Esophagus squamous epithelium (tissue), 5 donors: ENCODE measurements at regions not wholly inside any gene's neighbourhood (a gene's known extent, or its start where the extent isn't known, plus 50 kb on each side); places are given as distances from the start of the nearest gene placed in this dataset.

Source experiments
- DNase-seq: peaks from one replicate; lab custom pipeline; 2025; lab: John Stamatoyannopoulos, UW
- H3K27ac ChIP-seq, 4 donors: fragments of 200-600 bp; sonication (generic); one replicate each; pipeline ENCODE4 v1.5.1; 2016 to 2019; ENCODE audit warnings: mild to moderate bottlenecking in 1 of 4
- H3K27me3 ChIP-seq, 4 donors: fragments of 200-600 bp; sonication (generic); 1 replicate in 3 of 4; 2 replicates in 1 of 4; pipeline versions ENCODE4 v1.5.1 to v1.6.0; 2017 to 2021; ENCODE audit warnings: antibody characterized with exemption in 1 of 4
- H3K36me3 ChIP-seq, 3 donors: fragments of 200-600 bp; sonication (generic); one replicate each; pipeline ENCODE4 v1.5.1; 2016 to 2019
- H3K4me1 ChIP-seq, 3 donors: fragments of 200-600 bp; sonication (generic); one replicate each; pipeline ENCODE4 v1.5.1; 2017 to 2019
- H3K4me3 ChIP-seq, 4 donors: fragments of 200-600 bp; sonication (generic); 1 replicate in 3 of 4; 2 replicates in 1 of 4; pipeline ENCODE4 v1.5.1; 2016 to 2019; ENCODE audit warnings: mild to moderate bottlenecking in 2 of 4, moderate library complexity in 1 of 4
- H3K9me3 ChIP-seq, 3 donors: fragments of 200-600 bp; sonication (generic); one replicate each; pipeline ENCODE4 v1.5.1; 2016 to 2019
- POLR2A ChIP-seq, 4 donors: fragments of 450-650 bp; IDR thresholded peaks; one replicate each; pipeline ENCODE4 v1.6.1; 2017; ENCODE audit warnings: antibody characterized with exemption in 4 of 4, mild to moderate bottlenecking in 4 of 4, moderate library complexity in 3 of 4
- WGBS, 2 donors: methylation state at CpG; one replicate each; pipeline ENCODE4 v1.1.5; 2018; 5-methylcytosine and 5-hydroxymethylcytosine counted together
- intact Hi-C: fragments of 100-400 bp; cut with DNase I; formaldehyde crosslinking; loops from one replicate; pipeline ENCODE4 v1.15.0; 2022
- TF ChIP-seq, protein P1 (sequence below), 6 experiments: fragments of 450-650 bp in 4 of 6; fragments of 200-600 bp in 2 of 6; sonication (generic) in 2 of 6; IDR thresholded peaks; one replicate each; pipeline ENCODE4 v1.5.1; 2016 to 2019; ENCODE audit warnings: antibody characterized with exemption in 6 of 6, mild to moderate bottlenecking in 4 of 6, moderate library complexity in 4 of 6
- donor health status: DM: yes; HTN: yes; CAD: no.

DNA sequence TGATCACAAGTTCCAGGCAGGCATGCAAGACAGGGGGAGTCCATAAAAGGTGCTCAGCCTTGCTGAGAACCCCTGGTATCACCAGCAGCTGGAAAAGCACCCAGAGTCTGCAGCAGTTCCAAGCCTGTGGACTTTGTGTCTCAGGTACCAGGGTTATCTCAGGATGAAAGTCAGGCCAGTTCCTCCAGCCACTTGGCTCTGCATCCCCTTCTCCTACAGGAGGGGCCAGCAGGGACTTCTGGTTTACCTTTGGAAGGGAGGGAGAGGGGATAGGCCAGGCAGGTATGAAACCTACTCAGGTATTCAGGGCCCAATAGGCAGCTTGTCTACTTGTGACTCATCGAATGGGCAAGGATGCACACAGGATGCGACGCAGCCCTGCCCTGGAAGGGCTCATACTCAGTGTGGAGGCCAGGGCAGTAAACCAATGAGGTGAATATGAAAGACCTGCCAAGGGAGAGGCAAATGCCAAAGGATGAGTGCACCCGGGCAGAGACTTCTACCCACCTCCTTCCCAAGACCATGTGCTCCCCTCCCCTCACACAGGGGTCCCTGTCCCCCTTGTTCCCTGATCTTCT, 148.2 kb downstream of the SLC38A6 start:
- WGBS, 2 donors, result 63 to 66% methylated on average over 1 to 4 of the region's 4 CpGs
- Histone ChIP-seq H3K4me3 (no peak overlapping the region), H3K27me3 (peaks cover 0 to 5% (median 0%) of the 10 kb centered on the region in 4 donors), H3K27ac (no peak overlapping the region), H3K36me3 (no peaks in the 10 kb centered on the region), H3K4me1 (peaks cover 0 to 14% (median 4%) of the 10 kb centered on the region in 3 donors), H3K9me3 (no peaks in the 10 kb centered on the region)
- intact Hi-C loops, result no loop called here
- no peak for DNase-seq
- TF ChIP-seq POLR2A (IDR thresholded peaks at IDR 0.05), result no peak
- TF ChIP-seq, protein P1, sequence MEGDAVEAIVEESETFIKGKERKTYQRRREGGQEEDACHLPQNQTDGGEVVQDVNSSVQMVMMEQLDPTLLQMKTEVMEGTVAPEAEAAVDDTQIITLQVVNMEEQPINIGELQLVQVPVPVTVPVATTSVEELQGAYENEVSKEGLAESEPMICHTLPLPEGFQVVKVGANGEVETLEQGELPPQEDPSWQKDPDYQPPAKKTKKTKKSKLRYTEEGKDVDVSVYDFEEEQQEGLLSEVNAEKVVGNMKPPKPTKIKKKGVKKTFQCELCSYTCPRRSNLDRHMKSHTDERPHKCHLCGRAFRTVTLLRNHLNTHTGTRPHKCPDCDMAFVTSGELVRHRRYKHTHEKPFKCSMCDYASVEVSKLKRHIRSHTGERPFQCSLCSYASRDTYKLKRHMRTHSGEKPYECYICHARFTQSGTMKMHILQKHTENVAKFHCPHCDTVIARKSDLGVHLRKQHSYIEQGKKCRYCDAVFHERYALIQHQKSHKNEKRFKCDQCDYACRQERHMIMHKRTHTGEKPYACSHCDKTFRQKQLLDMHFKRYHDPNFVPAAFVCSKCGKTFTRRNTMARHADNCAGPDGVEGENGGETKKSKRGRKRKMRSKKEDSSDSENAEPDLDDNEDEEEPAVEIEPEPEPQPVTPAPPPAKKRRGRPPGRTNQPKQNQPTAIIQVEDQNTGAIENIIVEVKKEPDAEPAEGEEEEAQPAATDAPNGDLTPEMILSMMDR (IDR thresholded peaks at IDR 0.05), result no peak

- no peak overlapping the region for H3K27ac ChIP-seq
- WGBS, 2 donors, result 74 to 79% methylated on average over 6 of the region's 6 CpGs
- no peak overlapping the region for H3K4me3 ChIP-seq
- H3K27me3 ChIP-seq, result peaks cover 0 to 5% (median 0%) of the 10 kb centered on the region in 4 donors
- no peaks in the 10 kb centered on the region for H3K9me3 ChIP-seq
- intact Hi-C loops, result no loop called here
- H3K36me3 ChIP-seq, result no peaks in the 10 kb centered on the region
- DNase-seq, result no peak
- TF ChIP-seq, protein P1 (IDR thresholded peaks at IDR 0.05), result no peak
- no peak for TF ChIP-seq POLR2A (IDR thresholded peaks at IDR 0.05)
- peaks cover 0 to 14% (median 4%) of the 10 kb centered on the region in 3 donors for H3K4me1 ChIP-seq
Observed at GRCh38 chr14:61128382-61129167, 147.5 kb downstream of the SLC38A6 start.

DNA sequence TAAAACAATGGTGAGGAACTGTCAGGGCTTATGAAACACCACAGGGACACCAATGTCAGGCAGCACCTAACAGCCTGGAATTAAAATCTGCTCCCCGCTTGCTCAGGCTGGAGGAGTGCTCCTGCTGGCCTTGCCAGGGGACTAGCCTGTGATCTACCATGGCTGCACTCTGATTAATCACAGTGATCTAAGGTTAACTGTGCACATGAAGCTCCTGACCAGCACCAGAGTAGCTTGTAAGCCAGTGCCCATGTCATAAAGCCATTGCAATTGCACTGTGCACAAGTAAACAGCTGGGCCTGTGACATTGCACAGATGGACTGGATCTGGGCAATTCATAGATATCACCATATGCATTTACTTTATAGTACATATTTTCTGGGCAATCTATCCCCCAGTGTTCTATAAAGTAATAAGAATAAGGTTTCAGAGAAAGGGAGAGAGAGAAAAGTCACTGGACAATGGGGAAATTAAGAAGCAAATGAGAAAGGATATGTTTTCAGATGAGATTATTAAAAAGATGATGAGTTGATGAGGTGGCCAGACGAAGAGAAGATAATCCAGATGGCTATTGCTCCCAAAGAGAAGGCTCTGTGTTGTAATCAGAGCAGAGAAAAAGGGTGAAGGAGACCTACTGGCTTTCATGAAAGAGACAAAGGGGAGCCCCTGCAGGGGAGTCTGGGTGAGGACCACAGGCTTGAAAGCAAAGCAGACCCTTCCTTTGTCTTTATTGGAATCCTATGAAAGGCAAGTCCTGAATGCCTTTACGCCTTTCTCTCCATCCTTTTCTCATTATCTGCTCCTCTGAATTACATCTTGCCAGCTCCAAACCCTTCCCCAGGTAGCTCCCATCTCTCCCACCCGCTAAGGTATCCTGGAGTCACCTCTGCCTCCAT, 145.8 kb downstream of the SLC38A6 start:
- no peak overlapping the region for H3K27ac ChIP-seq
- TF ChIP-seq, protein P1 (IDR thresholded peaks at IDR 0.05), result no peak
- TF ChIP-seq POLR2A (IDR thresholded peaks at IDR 0.05), result no peak
- no peak for DNase-seq
- peaks cover 0 to 5% (median 0%) of the 10 kb centered on the region in 4 donors for H3K27me3 ChIP-seq
- H3K4me1 ChIP-seq, result peaks cover 0 to 14% (median 4%) of the 10 kb centered on the region in 3 donors
- 91 to 93% methylated on average over 4 of the region's 4 CpGs for WGBS, 2 donors
- no peaks in the 10 kb centered on the region for H3K36me3 ChIP-seq
- no peaks in the 10 kb centered on the region for H3K9me3 ChIP-seq
- H3K4me3 ChIP-seq, result no peak overlapping the region
- intact Hi-C loops, result no loop called here

DNA sequence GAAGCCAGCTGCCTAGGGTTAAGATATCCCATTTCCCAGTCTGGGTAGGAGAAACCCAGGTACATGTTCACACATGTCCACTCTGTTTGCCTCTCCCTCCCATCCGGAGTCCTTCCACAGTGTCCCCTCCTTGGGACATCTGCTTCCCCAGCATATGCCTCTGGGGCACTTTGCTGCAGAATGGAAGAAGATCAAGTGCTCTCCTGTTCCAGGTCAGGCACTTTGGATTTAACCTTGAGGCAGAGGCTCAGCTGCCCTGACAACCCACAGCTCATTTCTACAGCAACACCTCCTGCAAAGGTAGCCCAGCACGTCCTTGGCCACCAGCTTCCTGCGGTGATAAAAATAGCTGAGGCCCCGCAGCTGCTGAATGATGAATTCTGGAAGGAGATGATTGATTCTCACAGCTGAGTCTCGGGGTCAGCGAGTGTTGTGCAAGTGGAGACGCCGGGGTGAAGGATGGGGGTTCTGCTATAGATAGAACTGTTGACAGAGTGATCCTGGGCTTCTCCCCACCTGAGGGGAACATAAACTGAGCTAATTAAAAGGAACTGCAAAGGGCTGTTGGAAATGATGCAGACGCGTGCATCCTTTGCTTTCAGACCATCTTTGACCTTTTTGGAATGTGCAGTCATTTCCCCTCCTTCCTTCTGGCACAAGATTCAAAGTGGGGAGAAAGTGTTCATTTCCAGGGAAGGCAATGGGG, 145.0 kb downstream of the SLC38A6 start:
- Histone ChIP-seq H3K27me3 (peaks cover 0 to 5% (median 0%) of the 10 kb centered on the region in 4 donors), H3K9me3 (peaks cover 0 to 2% (median 0%) of the 10 kb centered on the region in 3 donors), H3K36me3 (no peaks in the 10 kb centered on the region), H3K27ac (peak overlapping the region in 1 of 4 donors; percentile 42), H3K4me1 (peaks cover 0 to 14% (median 4%) of the 10 kb centered on the region in 3 donors), H3K4me3 (no peak overlapping the region)
- 28 to 41% methylated on average over 5 to 7 of the region's 10 CpGs for WGBS, 2 donors
- intact Hi-C loops, result no loop called here
- TF ChIP-seq POLR2A (IDR thresholded peaks at IDR 0.05), result no peak
- TF ChIP-seq, protein P1 (IDR thresholded peaks at IDR 0.05), result no peak
- no peak for DNase-seq
